IPS-18a (cell line): ENCODE measurements at regions not wholly inside any gene's neighbourhood (a gene's known extent, or its start where the extent isn't known, plus 50 kb on each side); places are given as distances from the start of the nearest gene placed in this dataset.

ENCODE experiments used
- H3K27ac ChIP-seq: one replicate; pipeline ENCODE4 v1.5.1; 2013; ENCODE audit warnings: low read length
- H3K27me3 ChIP-seq: one replicate; pipeline ENCODE4 v1.6.1; 2013; ENCODE audit warnings: mild to moderate bottlenecking, low read length; ENCODE audit not compliant: control insufficient read depth, insufficient read depth
- H3K36me3 ChIP-seq: one replicate; pipeline ENCODE4 v1.6.1; 2013; ENCODE audit warnings: low read depth, low read length; ENCODE audit not compliant: control insufficient read depth
- H3K4me1 ChIP-seq: one replicate; pipeline ENCODE4 v1.6.1; 2013; ENCODE audit warnings: low read depth, low read length; ENCODE audit not compliant: control insufficient read depth
- H3K4me3 ChIP-seq: one replicate; pipeline ENCODE4 v1.5.1; 2013; ENCODE audit warnings: low read length
- H3K9ac ChIP-seq: one replicate; pipeline ENCODE4 v1.6.1; 2013; ENCODE audit warnings: mild to moderate bottlenecking, low read length, moderate library complexity
- H3K9me3 ChIP-seq: one replicate; pipeline ENCODE4 v1.6.1; 2013; ENCODE audit warnings: low read depth, low read length; ENCODE audit not compliant: control insufficient read depth

- no peaks in the 10 kb centered on the region for H3K9me3 ChIP-seq
- H3K36me3 ChIP-seq, result no peaks in the 10 kb centered on the region
- no peak overlapping the region for H3K27ac ChIP-seq
- no peaks in the 10 kb centered on the region for H3K27me3 ChIP-seq
- H3K4me3 ChIP-seq, result no peak overlapping the region
- no peak overlapping the region for H3K9ac ChIP-seq
- H3K4me1 ChIP-seq, result peaks cover 21% of the 10 kb centered on the region
Observed at GRCh38 chr4:30838331-30838730, 118.2 kb downstream of the PCDH7 start.

GRCh38 chr4:30839583-30840520 lies 119.7 kb downstream of the PCDH7 start:
- Histone ChIP-seq H3K36me3 (no peaks in the 10 kb centered on the region), H3K9ac (no peak overlapping the region), H3K4me3 (no peak overlapping the region), H3K27me3 (no peaks in the 10 kb centered on the region), H3K4me1 (peaks cover 26% of the 10 kb centered on the region), H3K27ac (no peak overlapping the region), H3K9me3 (no peaks in the 10 kb centered on the region)

- H3K36me3 ChIP-seq, result no peaks in the 10 kb centered on the region
- no peak overlapping the region for H3K4me3 ChIP-seq
- H3K27me3 ChIP-seq, result no peaks in the 10 kb centered on the region
- H3K9ac ChIP-seq, result no peak overlapping the region
- H3K4me1 ChIP-seq, result peaks cover 28% of the 10 kb centered on the region
- H3K27ac ChIP-seq, result no peak overlapping the region
- H3K9me3 ChIP-seq, result no peaks in the 10 kb centered on the region
Observed at GRCh38 chr4:30840571-30840970, 120.4 kb downstream of the PCDH7 start.

GRCh38 chr4:30842142-30842541 lies 122.0 kb downstream of the PCDH7 start:
- no peak overlapping the region for H3K27ac ChIP-seq
- no peak overlapping the region for H3K4me3 ChIP-seq
- H3K9ac ChIP-seq, result no peak overlapping the region
- peaks cover 24% of the 10 kb centered on the region for H3K4me1 ChIP-seq
- H3K36me3 ChIP-seq, result no peaks in the 10 kb centered on the region
- H3K27me3 ChIP-seq, result no peaks in the 10 kb centered on the region
- no peaks in the 10 kb centered on the region for H3K9me3 ChIP-seq

- H3K27ac ChIP-seq, result no peak overlapping the region
- no peaks in the 10 kb centered on the region for H3K9me3 ChIP-seq
- peaks cover 20% of the 10 kb centered on the region for H3K4me1 ChIP-seq
- H3K36me3 ChIP-seq, result no peaks in the 10 kb centered on the region
- no peaks in the 10 kb centered on the region for H3K27me3 ChIP-seq
- H3K9ac ChIP-seq, result no peak overlapping the region
- no peak overlapping the region for H3K4me3 ChIP-seq
Observed at GRCh38 chr4:30842689-30843088, 122.5 kb downstream of the PCDH7 start.

- no peak overlapping the region for H3K27ac ChIP-seq
- peaks cover 17% of the 10 kb centered on the region for H3K4me1 ChIP-seq
- H3K4me3 ChIP-seq, result no peak overlapping the region
- H3K9ac ChIP-seq, result no peak overlapping the region
- no peaks in the 10 kb centered on the region for H3K27me3 ChIP-seq
- H3K36me3 ChIP-seq, result no peaks in the 10 kb centered on the region
- H3K9me3 ChIP-seq, result no peaks in the 10 kb centered on the region
Observed at GRCh38 chr4:30844861-30845582, 124.9 kb downstream of the PCDH7 start.

- Histone ChIP-seq H3K27ac (no peak overlapping the region), H3K27me3 (no peaks in the 10 kb centered on the region), H3K4me1 (peaks cover 11% of the 10 kb centered on the region), H3K36me3 (no peaks in the 10 kb centered on the region), H3K9ac (no peak overlapping the region), H3K9me3 (no peaks in the 10 kb centered on the region), H3K4me3 (no peak overlapping the region)
Observed at GRCh38 chr4:30847167-30847566, 127.0 kb downstream of the PCDH7 start.

- peaks cover 17% of the 10 kb centered on the region for H3K4me1 ChIP-seq
- H3K4me3 ChIP-seq, result no peak overlapping the region
- H3K36me3 ChIP-seq, result no peaks in the 10 kb centered on the region
- no peaks in the 10 kb centered on the region for H3K27me3 ChIP-seq
- no peak overlapping the region for H3K9ac ChIP-seq
- H3K9me3 ChIP-seq, result no peaks in the 10 kb centered on the region
- H3K27ac ChIP-seq, result no peak overlapping the region
Observed at GRCh38 chr4:30847958-30848357, 127.8 kb downstream of the PCDH7 start.

- peaks cover 13% of the 10 kb centered on the region for H3K4me1 ChIP-seq
- H3K36me3 ChIP-seq, result no peaks in the 10 kb centered on the region
Observed at GRCh38 chr4:30854531-30854930, 134.4 kb downstream of the PCDH7 start.

GRCh38 chr4:30855232-30855631 lies 135.1 kb downstream of the PCDH7 start:
- peaks cover 13% of the 10 kb centered on the region for H3K4me1 ChIP-seq
- no peak overlapping the region for H3K9ac ChIP-seq
- no peak overlapping the region for H3K4me3 ChIP-seq
- no peaks in the 10 kb centered on the region for H3K27me3 ChIP-seq
- H3K27ac ChIP-seq, result no peak overlapping the region
- no peaks in the 10 kb centered on the region for H3K36me3 ChIP-seq
- H3K9me3 ChIP-seq, result no peaks in the 10 kb centered on the region

More at GRCh38 chr4:30854531-30854930, 134.4 kb downstream of the PCDH7 start:
- no peak overlapping the region for H3K9ac ChIP-seq
- no peaks in the 10 kb centered on the region for H3K9me3 ChIP-seq
- H3K27ac ChIP-seq, result no peak overlapping the region
- H3K27me3 ChIP-seq, result no peaks in the 10 kb centered on the region
- no peak overlapping the region for H3K4me3 ChIP-seq

GRCh38 chr4:30856795-30857564 lies 136.8 kb downstream of the PCDH7 start:
- Histone ChIP-seq H3K36me3 (no peaks in the 10 kb centered on the region), H3K27me3 (no peaks in the 10 kb centered on the region), H3K4me3 (no peak overlapping the region), H3K9ac (no peak overlapping the region), H3K9me3 (no peaks in the 10 kb centered on the region), H3K4me1 (peaks cover 13% of the 10 kb centered on the region), H3K27ac (no peak overlapping the region)
